Esophagus mucosa (tissue), 1 donor: ENCODE measurements at regions not wholly inside any gene's neighbourhood (a gene's known extent, or its start where the extent isn't known, plus 50 kb on each side); places are given as distances from the start of the nearest gene placed in this dataset.

Experiments
- ATAC-seq: fragments of 200-7000 bp; cut with Tn5 transposase; one replicate; pipeline ENCODE4 v1.9.1; 2020
- donor health status: DM: yes; HTN: yes; CAD: no.

DNA sequence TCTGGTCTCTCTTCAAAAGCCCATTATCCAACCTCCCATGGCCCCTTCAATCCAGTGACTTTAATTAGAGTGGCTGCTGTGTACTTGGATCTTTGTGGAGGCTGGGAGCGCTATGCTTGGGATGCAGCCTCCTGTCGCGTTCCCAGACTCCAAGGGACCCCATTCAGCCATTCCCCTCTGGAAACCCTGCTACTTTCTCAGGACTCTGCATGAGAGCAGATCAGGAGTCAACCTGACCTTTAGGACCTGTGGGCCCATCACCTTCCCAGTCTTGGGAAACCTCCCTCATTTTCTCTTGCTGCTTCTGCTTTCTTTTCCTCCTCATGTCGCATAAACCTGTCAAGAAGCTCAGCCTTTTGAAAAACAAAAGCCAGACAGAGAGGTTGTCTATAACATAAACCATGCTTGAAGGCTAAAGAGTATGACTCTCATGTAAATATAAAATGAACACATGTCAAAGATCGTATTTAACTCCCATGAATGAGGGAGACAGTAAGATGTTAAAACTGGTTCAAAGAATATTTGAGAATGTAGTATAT is 143.1 kb upstream of the PELI1 start:
- ATAC-seq = no peak

DNA sequence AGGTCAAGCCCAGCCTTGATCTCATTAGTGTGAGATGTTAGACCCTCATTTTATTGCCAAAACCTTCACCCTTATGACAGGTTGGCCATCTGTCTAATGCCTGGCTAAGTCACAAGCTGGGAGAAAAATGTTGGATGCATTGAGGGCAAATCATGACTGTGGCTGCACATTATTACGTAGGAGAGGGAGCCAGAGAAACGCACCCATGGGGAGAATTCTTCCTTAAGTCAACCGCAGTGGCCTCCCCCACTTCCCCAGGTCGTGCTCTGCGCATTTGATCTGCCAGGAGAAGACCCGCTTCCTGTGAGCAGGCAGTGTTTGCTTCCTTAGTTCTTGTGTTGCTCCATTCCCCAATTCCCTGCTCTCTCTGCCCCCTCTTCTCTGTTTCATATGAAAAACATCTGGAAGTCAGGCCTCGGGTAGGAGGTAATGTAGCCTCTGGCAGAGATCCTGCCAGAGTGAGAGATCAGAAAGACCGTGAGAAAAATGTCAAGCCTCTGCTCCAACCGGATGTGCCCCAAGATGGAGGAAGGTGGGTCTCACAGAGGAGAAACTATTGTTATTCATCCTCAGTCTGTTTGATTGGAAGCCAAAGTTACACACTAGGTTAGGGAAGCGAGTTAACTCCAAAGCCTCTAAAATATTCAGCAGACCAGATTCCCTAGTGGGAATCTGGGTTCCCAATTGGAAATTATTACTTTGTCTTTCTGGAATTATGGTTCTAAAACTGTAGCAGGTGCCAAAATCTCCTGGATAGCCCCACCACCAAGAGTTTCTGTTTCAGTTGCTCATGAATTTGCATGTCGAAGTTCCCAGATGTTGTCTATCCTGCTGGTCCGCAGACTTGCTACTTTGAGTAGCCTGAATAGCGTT is 144.3 kb upstream of the PELI1 start:
- ATAC-seq = no peak

DNA sequence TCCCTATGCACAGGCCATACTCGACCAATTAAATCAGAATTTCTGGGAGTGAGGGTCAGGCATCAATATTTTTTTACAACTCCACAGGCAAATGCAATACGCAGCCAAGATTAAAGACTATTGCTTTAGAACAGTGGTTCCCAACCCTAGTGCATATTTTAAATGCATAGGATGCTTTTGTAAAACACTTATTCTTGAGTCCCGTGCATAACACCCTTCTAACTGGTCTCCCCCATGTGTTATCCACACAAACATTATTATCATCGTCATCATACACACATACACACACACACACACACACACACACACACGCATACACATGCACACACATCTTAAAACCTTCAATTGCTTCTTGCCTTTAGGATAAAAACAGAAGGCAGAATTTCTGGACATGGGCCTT is 145.0 kb upstream of the PELI1 start:
- ATAC-seq = no peak

DNA sequence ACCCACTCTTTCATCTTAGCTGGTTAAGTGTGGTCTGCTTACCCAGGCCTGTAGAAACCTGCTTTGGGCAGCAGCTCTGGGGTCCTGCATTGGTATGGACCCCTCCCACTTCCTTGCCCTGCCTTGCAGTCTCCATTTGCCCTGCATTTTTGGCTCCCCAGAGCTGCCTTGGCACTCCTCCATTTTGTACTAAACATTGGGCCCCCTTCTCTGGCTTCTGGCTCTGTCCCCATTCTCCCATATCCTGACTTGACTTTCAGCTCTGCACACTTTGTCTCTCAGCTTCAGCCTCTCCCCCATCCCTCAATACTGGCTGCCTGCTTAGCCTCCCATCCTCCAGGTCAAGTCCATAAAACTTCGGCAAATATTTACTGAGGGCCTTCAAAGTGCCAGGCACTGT is 145.5 kb upstream of the PELI1 start:
- no peak for ATAC-seq

DNA sequence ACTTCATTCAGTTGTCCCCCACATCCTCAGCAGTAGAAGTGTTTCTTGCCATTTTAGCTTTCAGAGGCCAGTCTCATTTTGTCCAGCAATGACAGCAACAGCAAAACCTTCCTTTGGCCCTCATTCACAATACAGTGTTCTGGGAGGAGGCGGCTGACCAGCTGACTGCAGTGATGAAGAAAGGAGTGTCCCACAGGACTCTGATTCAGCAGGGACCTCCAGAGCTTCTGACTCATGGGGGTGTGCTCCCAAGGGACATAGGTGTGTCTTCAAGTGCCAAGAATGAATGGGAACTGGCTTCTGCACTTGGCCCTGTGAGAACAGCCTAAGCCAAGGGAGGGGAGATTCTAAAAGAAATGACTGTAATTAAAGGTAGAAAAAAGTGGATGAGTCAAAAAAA is 147.0 kb upstream of the PELI1 start:
- peak; percentile 98 for ATAC-seq

DNA sequence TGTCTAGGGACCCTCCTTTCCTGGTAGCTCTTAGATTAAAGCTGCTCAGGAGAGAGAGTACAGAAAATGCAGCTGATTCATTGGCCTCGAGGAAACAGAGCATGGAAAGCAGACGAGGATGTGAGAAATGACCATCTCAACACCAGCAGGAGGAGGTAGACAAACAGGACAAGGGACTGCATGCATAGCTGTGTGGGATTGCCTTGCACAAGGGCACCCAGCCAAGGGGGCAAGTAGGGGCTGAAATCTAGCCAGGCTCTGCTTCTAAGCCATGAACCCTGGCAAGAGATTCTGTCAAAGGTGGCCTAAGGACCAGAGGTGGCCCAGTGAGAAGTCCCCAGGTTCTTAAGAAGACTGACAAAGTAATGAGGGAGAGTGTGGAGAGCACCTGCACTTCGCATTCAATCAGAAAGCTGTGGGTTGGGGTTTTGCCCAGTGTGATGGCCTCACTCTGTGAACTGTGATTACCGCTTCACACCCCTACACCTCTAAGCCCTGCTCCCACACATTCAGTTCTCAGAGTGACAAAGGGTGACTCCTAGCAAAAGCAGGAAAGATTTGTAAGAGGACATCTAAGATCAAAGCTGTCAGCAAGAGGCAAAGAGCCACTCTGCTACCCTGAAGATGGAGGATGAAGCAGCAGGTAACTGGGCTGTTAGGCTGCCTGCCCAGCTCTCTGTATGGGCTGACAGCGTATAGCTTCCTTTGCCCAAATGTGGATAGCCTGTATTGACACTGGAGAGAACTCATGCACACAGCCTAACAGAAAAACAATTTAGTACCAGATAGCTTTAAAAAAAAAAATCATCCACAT is 151.3 kb upstream of the PELI1 start:
- ATAC-seq = no peak

DNA sequence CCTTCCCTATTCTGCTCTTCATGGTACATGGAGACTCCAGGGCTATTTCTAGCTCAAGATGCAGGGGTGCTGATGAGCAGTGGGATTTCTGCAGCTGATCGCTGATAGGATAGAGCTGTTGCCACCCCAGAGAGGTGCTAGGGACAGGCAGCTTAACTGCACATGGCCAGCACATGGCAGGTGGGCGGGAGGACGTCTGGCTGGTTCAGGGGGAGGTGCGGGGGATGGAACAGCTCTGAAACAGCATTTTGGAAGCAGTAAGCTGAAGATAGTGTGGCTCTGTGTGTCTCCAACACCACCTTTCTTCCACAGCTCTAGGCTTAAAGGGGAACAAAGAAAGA is 151.9 kb upstream of the PELI1 start:
- no peak for ATAC-seq

DNA sequence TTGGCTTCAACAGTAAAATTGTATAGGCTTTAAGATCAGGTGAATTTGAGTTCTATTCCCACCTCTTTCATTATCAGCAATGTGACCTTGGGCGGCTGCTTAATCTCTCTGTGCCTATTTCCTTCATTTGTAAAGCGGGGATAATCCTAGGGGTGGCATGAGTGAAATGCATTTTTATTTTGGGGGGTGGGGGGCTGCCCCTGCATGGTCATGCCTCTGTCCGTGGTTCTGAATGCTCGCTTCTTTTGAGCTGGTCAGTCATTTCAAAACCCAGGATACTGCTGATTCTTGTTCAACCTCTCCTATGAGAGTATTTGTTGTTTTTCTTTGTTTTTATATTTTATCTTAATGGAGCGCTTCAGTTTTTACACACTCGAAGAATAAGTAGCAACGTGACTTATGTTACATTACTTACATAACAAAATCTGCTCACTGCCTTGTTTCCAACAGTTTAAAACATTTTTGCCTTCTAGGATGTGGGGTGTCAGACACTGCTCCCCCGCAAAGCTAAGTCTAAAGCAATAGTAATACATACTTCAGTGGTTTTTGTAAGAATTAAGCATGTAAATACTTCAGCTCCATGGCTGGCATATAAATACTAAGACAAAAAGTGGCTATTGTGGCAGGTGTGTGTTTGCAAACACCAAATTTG is 152.6 kb upstream of the PELI1 start:
- ATAC-seq = no peak

DNA sequence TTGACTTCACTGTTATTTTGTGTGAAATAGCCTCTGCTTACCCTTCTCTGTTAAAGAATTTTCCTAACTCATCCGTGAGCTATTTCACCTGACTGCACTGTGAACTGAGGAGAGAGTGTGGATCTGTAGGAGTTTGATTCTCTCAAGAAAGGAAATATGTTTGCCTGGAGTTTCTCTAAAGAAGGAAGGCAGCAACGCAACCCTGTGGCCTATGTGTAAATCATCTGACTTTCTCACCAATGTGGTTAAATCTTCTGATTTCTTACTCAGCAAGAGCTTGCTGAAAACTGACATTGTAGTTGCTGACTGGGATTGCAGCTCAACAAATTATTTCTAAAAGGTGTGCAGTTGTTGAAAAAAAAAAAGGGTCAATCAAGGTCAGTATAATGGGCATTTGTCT is 153.9 kb upstream of the PELI1 start:
- ATAC-seq = no peak

DNA sequence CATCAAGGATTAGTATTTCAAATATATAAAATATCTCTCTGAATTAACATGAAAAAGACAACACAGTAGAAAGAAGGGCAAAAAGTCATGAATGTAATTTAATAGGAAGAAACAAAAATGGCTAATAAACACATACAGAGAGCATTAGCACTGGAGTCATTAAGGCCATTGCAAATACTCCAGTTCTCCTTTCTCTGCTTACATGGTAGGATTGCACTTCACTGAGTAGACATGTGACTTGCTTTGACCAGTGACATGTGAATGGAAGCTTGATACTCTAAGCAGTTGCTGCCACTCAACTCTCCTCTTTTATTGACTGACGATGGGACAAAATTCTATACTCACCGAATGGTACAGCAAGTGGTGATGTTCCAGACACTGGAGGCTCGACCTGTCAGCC is 153.9 kb upstream of the LGALSL start:
- ATAC-seq = no peak

DNA sequence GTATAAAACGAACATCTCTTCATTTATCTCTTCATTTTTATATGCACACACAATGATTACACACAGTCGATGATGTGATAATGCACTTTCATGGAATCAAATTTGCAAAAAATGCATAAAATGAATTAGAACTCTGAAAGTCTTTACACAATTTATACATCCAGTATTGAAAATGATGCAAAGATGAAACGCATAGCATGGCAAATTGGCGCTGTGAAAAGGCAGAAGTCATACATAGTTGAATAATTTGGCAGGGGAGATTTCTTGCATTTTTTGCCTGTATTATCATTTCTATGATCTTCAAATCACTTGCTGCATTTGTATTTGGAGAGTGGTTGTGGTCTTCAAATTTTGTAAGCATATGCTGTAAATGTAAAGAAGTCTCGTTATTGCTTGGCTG is 150.7 kb upstream of the LGALSL start:
- ATAC-seq = no peak

DNA sequence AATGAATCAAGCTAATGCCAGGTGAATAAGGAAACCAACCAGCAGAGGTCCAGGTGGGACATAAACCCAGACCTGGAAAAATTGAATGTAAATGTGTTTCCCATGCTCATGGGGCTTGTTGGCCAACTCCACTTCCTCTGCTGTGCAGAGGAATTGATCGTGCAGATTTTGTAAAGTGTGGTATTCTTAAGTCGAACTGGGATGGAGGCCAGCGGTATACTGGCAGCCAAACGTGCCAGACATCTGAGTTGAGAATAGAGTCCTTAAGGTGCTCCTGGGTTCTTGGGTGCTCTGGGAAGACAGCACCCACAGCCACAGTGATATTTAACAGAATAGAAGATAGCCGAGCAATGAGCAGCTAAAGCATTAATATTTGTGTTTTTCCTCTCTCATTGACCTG is 146.5 kb upstream of the LGALSL start:
- no peak for ATAC-seq

DNA sequence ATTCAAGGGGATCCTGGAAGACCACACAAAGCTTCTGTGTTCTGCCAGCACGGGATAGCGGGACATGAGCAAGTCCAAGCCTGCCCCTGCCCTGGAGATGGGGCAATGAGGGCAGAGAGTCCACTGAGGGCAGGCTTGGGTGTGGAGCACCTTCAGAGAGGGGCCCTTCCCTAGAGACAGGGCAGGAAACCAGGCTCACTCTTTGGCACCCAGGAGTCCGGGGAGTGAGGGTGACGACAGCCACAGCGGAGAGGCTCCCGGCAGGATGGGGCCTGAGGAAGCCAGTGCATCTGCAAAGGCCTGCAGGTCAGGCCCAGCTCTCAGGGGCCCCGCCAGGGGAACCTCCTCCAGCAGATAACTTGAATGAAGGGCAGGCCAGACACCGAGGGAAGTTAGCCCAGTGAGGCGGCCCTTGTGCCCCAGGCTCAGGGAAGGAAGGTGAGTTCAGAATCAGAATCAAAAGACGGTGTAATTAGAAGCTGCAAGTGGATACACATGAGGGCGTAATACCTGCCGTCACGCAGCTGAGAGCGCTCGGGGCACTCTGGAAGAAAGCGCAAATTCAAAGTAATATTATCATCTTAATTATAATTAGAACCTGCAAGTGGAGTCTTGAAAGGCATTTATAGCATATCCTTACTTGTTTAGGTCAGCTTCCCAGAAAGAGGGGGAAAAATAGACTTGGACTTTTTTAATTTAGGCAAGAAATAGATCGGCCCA is 142.6 kb upstream of the LGALSL start:
- peak; percentile 78 for ATAC-seq

DNA sequence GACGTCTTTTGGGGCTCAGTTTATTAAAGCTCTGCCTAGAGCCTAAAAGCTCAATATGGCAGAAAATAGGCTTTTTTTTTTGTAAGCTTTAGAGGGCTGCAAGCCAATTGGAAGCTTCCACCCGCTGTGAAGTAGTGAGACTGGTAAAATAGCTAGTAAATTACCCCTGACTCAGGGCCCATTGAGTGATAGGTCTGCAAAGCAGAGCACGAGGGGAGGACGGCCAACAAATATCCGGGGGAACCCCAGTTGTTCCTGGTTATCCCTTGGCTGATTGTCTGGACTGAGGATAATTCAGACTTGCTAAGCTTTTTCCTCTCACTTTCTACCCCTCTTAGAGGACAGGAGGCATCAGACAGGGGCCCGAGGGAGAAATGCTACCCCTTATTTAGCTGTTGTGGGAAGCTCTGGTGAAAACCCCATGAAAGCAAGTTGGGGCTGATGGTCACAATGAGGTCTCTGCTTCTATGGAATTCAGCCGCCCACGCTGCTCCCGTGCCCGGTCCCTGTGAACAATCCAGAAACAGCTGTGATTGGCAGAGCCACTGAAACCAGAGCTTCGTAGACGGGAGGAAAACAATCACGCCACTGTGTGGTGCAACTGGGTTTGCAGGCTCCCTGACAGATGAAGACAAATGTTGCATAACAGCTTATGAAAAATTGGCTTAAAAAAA is 141.9 kb upstream of the LGALSL start:
- ATAC-seq = peak; percentile 93

DNA sequence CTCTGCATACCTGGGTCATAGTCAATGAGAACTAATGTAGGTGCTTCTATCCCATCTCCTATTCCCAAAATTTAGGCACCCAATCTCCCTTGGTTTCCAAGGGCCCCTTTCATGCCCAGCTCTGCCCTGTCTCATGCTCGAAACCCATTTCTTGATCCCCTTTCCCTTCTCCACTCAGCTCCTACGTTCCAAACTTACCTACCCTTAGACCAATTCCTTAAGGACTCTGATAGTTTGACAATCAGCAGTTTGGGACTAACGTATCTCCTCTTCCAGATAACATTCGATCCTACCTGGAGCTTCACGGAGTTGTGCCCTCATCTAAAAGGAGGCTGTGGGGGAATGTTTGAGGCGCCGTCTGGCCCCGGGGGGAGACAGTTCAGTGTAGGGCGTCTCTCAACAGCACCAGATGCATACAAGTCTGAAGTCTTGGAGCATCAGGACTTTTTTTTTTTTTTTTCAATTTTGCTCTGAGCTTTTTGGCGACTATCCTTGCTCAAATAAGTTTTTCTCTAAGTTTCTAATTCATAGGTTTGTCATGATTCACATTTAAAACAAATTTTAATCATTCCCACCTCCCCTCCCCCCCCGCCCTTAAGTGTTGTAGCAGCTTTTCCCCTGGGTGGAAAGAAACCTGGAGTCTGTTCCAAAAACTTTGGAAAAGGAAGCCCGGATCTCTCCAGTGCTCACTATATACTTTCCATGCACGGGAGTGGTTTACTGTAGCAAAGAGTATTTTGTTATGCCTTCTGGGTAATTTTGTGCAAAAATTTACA is 141.2 kb upstream of the LGALSL start:
- no peak for ATAC-seq

DNA sequence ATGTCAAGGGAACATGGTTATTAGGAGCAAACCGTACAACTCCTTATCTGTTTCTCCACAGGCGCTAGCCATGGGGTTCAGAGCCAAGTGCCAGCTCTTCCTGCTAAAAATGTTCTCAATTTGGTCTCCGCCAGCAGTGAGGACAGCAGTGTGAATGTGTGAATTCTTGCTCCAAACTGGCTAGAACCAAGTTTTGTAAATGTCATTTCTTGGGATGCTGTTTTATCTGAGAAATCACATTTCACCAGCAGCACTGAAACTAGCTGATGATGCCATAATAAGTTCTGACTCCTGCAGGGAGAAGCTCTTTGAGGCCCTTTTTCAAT is 140.6 kb upstream of the LGALSL start:
- no peak for ATAC-seq

DNA sequence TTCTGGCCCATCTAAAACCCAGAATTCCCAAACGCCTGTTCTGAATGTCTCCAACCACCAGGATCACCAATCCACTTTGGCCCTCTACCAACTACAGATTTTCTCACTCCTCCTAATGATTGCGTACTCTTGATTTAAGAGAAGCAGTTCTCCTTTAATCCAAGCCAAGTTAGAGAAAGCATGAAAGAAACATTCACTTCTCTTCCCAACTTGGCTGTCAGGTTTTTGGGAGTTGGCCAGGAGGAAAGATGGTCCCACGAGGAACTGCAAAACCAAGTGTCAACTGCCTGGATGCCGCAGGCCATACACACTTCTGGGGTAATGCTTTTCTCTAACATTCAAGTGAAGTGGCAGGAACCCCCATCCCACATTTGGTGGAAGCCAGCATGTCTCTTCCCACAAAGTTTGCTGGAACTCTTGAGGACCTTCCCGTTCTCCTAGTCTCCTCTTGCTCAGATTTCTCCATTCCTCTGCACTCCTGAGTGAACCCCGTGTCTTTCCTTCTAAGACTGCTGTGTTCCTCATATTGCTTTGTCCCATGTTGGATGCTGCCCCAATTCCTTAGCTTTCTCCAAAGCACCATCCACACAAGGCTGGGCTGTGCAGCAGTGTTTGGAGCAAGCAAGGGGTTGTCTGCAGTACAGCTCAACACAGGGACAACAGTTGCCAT is 138.5 kb upstream of the LGALSL start:
- ATAC-seq = no peak

DNA sequence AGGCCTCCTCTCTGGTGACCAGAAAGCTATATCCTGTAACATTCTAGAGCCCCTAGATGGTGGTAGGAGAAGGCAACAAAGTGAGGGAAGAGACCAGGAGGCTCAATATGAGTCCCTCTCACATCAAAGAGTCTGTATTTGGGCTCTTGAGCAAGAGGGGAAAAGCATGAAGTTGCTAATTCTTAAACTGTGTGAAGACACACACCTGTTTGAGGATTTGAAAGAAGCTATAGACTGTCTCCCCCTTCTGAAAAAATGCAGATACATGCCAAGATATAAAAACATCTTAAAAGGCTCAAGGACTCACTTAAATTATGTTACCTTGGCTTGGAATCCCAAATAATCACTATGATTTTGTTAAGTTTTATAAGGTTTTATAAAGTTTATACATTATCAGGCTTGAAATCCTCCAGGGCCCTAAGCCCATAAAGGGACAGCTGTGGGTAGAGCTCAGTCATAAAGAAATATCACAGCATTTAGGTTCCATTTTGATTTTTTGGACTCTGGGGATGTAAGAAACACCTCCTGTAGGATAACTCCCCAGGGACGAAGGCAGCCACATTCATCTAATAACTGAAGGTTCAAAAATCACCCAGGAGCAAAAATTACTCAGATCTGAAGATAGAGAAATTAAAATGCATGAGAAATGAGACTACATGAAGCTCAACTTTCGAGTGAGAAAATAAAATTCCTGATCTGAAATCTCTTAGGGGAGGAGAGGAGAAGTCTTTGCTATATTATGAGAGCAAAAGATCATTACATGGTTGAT is 136.1 kb upstream of the LGALSL start:
- no peak for ATAC-seq

DNA sequence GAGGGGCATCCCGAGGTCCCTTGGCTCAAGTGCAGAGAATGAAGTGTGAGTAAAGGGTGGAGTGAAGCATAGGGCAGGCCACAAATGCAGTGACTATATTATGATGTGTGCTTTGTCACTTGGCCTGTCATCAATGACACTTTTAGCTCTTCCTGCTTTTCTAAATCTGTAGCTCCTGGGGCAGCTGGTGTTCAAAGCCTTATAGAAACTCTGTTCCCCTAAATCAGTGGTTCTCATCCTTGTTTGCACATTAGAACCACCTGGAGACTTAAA is 135.6 kb upstream of the LGALSL start:
- peak; percentile 41 for ATAC-seq

DNA sequence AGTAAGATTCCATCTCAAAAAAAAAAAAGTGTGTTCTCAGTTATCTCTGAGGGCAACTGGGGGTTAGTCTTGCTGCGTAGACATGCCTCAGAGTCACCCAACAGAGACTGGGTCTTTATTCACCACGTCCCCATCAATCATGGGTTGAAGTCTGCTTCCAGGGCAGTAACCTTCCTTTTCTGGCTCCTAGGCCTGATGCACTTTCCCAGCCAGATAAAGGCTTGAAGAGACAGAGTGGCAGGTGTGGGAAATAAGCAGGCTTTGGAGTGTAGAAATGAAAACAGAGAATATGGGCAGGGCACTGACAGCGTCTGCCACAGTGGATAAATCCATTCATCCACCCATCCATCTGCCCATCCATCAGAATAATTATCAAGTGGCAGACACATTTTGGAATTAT is 134.1 kb upstream of the LGALSL start:
- no peak for ATAC-seq
